AG09309 (cell line): ENCODE measurements at regions not wholly inside any gene's neighbourhood (a gene's known extent, or its start where the extent isn't known, plus 50 kb on each side); places are given as distances from the start of the nearest gene placed in this dataset.

Experiments used
- DNase-seq: peaks from one replicate; pipeline ENCODE4 v3.0.0-alpha.2; 2010; ENCODE audit warnings: low read depth
- H3K4me3 ChIP-seq: 2 replicates; pipeline ENCODE4 v1.5.1; 2011; ENCODE audit warnings: mild to moderate bottlenecking, low read depth, low read length, moderate library complexity; ENCODE audit not compliant: control insufficient read depth
- CTCF ChIP-seq: IDR thresholded peaks from 2 replicates; pipeline ENCODE4 v1.5.1; 2011; ENCODE audit warnings: mild to moderate bottlenecking, low read depth, low read length, inconsistent platforms; ENCODE audit not compliant: insufficient read depth, control insufficient read depth; ENCODE audit errors: missing control alignments

DNA sequence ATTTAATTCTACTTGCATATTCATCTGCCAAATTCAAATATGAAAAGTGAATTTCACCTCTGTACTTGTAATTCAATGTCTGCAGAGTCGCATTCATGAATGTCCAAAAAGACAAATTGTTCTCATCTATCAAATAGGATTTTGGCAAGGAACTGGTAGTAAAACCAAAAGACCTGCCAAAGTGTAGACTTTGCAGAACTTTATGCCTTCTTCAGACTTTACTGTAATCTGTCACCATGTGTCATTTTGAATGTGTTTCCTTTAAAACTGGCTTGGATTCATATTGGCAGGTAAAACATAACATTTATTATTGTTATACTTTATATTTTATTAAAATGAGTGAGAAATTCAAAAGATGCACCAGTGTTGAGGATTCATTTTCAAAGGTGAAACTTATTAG, 701.9 kb upstream of the LINC00305 start:
- DNase-seq = no peak
- no peak for TF ChIP-seq CTCF
- no peak overlapping the region for H3K4me3 ChIP-seq

DNA sequence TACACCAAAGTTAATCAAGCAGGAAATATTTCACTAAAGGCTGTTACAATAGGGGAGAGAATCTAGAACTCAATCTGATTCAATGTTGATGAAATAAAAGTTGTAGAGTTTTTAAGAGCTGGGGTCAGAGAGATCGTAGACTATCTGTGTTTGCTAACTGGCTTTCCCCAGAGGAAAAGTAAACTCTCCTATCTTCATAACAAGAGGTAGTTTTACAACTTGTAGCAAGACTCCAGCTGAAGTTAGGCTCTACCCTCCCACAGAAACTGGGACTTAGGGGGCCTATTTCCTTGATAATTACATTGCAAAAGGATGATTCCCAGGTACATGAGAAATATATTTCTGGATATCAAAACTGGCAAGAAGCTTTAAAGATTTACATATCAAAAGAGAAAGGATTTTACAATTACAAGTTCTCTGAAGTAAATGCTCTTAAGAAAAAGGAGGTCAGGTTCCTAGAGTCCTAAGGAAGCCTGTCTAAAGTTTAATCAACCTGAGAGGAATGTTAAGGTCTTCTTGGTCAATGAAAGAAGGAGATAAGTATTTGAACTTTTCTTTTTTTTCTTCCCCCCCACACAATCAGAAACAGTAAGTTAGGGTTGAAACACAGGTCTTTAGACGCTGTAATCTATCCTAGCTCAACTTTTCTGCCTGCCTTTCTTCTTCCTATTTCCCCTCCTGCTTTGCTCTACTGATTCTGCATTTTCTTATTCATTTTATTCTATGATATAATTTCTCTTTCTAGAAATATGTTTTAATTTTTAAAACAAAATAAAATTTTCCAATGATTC, 692.2 kb upstream of the LINC00305 start:
- TF ChIP-seq CTCF = no peak

DNA sequence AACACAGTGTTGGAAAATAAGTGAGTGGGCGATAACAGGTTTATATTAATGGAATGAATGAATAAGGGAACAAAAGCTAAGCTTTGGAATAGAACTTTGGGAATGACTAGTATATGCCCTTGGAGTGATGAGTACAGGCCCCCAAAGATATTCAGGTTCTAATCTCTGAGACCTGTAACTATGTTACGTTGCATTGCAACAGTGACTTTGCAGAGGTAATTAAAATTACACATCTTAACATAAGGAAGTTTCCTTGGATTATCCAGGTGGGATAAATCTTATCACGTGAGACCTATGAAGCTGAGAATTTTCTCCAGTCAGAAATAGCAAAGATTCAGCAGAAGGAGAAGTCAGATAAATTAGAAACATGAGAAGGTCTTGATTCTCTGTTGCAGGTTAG, 661.5 kb upstream of the LINC00305 start:
- DNase-seq = no peak
- no peak overlapping the region for H3K4me3 ChIP-seq
- no peak for TF ChIP-seq CTCF

More for the DNA sequence above, 692.2 kb upstream of the LINC00305 start:
- DNase-seq = no peak
- H3K4me3 ChIP-seq = no peak overlapping the region

GRCh38 chr18:64809801-64810200, 660.9 kb upstream of the LINC00305 start:
- no peak for DNase-seq
- no peak overlapping the region for H3K4me3 ChIP-seq
- no peak for TF ChIP-seq CTCF

GRCh38 chr18:64807560-64807959, 658.7 kb upstream of the LINC00305 start:
- no peak overlapping the region for H3K4me3 ChIP-seq
- DNase-seq = no peak
- TF ChIP-seq CTCF = no peak

DNA sequence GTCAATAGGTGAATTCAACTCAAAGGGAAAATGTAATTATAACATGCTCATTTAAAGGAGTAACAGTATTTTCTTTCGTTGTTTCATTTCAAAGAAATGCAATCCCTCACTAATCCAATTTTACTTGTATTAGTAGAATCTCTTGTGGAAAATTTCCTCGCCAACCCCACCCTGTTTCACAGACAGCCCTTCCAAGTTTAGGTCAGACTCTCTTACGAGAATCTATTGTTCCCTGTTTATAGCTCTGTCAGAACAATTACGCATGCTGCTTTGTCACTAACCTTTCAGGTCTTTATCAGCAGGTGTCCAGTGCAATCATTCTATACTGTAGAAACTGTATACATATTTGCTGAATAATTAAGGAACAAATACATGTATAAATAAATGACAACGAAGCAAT, 657.8 kb upstream of the LINC00305 start:
- no peak for TF ChIP-seq CTCF
- DNase-seq = no peak
- no peak overlapping the region for H3K4me3 ChIP-seq
